ENCODE measurements at regions not wholly inside any gene's neighbourhood (a gene's known extent, or its start where the extent isn't known, plus 50 kb on each side); places are given as distances from the start of the nearest gene placed in this dataset.
"Not testable (repeated sequence)": the region's sequence is repeated elsewhere in the genome, so short reads cannot be mapped to it uniquely, and the experiment has no call there.

GRCh38 chr6:165767228-165767627, 104.2 kb upstream of the PDE10A start:
- no peak overlapping the region for H3K27ac ChIP-seq
- H3K36me3 ChIP-seq = no peaks in the 10 kb centered on the region
- H3K4me1 ChIP-seq = no peaks in the 10 kb centered on the region
- H3K4me3 ChIP-seq = no peak overlapping the region
- peaks cover under 1% of the 10 kb centered on the region for H3K9me3 ChIP-seq
- no peak for DNase-seq (ENCODE audit: low spot score in 2 of 2)
- TF ChIP-seq EP300 (IDR thresholded peaks at IDR 0.05) (no peak), POLR2AphosphoS5 (IDR thresholded peaks at IDR 0.05) (no peak), POLR2A (IDR thresholded peaks at IDR 0.05) (no peak), CTCF (IDR thresholded peaks at IDR 0.05) (no peak)
- peaks cover 4% of the 10 kb centered on the region for H3K27me3 ChIP-seq
- WGBS = 44% methylated on average over 3 of the region's 3 CpGs

DNA sequence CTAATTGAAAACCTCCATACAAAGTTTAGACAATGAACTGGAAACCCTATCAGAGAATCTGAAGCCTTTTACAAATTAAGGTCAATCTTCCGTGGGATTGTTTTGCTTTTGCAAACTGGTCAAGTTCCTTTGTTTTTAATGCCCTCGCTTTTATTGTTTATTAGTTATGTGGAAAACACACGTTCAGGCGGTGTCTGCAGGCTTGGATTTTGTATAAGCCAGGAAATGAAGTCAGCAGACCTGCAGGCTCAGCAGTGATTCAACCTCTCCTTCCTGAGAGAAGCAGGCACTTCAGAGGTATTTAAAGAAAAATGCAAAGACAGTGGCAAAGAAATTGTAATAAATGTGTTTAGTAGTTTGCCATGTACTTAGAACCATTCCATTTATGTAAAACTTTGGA, 103.4 kb upstream of the PDE10A start:
- Histone ChIP-seq H3K27ac (no peak overlapping the region), H3K4me1 (no peaks in the 10 kb centered on the region), H3K9me3 (peaks cover 5% of the 10 kb centered on the region), H3K4me3 (no peak overlapping the region), H3K27me3 (peaks cover 4% of the 10 kb centered on the region), H3K36me3 (no peaks in the 10 kb centered on the region)
- no peak for DNase-seq (ENCODE audit: low spot score in 2 of 2)
- WGBS = 50% methylated on average over 4 of the region's 4 CpGs
- TF ChIP-seq CTCF (IDR thresholded peaks at IDR 0.05) = no peak
- TF ChIP-seq POLR2AphosphoS5 (IDR thresholded peaks at IDR 0.05) = no peak
- TF ChIP-seq POLR2A (IDR thresholded peaks at IDR 0.05) = no peak
- no peak for TF ChIP-seq EP300 (IDR thresholded peaks at IDR 0.05)

DNA sequence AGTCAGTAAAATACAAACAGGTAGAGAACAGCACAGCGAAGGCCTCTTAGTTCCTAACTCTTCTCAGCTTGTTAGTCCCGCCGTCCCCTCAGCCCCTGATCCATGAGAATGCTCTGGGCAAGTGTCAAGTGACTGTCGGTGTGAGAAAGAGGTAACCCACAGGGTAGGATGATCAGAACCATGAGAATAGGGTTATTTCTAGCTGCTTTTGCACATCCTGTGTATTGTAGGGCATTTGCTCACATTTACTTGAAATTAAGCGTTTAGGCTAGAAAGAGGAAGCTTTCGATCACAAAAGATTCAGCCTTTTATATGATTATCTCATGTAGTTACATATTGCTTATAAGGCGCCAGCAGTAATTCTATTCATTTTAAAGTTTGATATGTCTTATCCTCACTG, 103.0 kb upstream of the PDE10A start:
- TF ChIP-seq POLR2AphosphoS5 (IDR thresholded peaks at IDR 0.05) (no peak), EP300 (IDR thresholded peaks at IDR 0.05) (no peak), POLR2A (IDR thresholded peaks at IDR 0.05) (no peak), CTCF (IDR thresholded peaks at IDR 0.05) (no peak)
- Histone ChIP-seq H3K27ac (no peak overlapping the region), H3K4me3 (no peak overlapping the region), H3K36me3 (no peaks in the 10 kb centered on the region), H3K27me3 (peaks cover 4% of the 10 kb centered on the region), H3K9me3 (peaks cover 5% of the 10 kb centered on the region), H3K4me1 (no peaks in the 10 kb centered on the region)
- no peak for DNase-seq (ENCODE audit: low spot score in 2 of 2)
- WGBS = 89% methylated on average over 7 of the region's 7 CpGs

DNA sequence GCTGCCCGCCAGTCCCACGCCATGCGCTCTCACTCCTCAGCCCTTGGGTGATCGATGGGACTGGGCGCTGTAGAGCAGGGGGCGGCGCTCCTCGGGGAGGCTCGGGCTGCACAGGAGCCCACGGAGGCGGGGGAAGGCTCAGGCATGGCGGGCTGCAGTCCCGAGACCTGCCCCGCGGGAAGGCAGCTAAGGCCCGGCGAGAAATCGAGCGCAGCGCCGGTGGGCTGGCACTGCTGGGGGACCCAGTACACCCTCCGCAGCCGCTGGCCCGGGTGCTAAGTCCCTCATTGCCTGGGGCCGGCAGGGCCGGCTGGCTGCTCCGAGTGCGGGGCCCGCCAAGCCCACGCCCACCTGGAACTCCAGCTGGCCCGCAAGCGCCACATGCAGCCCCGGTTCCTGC, 102.2 kb upstream of the PDE10A start:
- H3K27me3 ChIP-seq; H3K9me3 ChIP-seq; H3K27ac ChIP-seq; H3K4me3 ChIP-seq; DNase-seq (ENCODE audit: low spot score in 2 of 2); H3K36me3 ChIP-seq; H3K4me1 ChIP-seq: not testable (repeated sequence)
- WGBS = 98% methylated on average over 8 of the region's 33 CpGs

DNA sequence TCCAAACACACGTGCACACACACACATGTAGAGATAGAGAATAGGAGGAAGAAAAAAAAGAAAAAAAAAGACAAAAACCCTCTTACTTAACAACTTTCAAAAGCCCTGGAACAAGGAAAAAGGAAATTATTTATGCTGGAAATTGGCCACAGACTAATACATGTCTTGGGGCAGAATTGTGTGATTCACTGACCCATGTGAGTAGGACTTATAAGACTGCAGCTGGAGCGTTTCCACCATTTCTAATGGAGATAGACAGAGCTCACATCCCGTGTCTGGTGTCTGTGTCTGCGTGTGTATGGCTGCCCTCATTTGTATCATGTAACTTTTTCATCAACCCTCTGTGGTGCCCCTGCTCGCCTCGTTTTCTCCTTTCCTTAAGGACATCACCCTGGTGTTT, 99.8 kb upstream of the PDE10A start:
- peaks cover 5% of the 10 kb centered on the region for H3K9me3 ChIP-seq
- no peak for TF ChIP-seq EP300 (IDR thresholded peaks at IDR 0.05)
- TF ChIP-seq CTCF (IDR thresholded peaks at IDR 0.05) = no peak
- TF ChIP-seq POLR2A (IDR thresholded peaks at IDR 0.05) = no peak
- no peak for TF ChIP-seq POLR2AphosphoS5 (IDR thresholded peaks at IDR 0.05)
- no peaks in the 10 kb centered on the region for H3K36me3 ChIP-seq
- no peaks in the 10 kb centered on the region for H3K27me3 ChIP-seq
- H3K27ac ChIP-seq = no peak overlapping the region
- DNase-seq (ENCODE audit: low spot score in 2 of 2) = no peak
- H3K4me3 ChIP-seq = no peak overlapping the region
- H3K4me1 ChIP-seq = no peaks in the 10 kb centered on the region
- 76% methylated on average over 6 of the region's 6 CpGs for WGBS

DNA sequence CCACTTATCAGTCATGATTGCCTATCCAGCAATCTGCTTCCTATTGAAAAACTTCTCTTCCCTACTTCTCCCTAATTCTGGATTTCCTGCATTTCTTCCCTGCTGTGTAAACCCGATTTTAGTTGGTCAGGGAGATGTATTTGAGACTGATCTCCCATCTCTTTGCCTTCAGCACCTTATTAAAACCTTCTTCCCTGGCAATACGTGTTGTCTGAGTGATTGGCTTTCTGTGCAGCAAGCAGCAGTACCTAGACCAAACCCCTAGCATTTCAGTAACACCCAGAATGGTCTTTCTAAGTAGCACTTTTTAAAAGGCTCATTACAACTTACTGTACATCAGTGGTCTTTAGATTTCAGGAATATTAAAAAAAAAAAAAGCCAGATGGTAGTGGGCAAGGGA, 99.1 kb upstream of the PDE10A start:
- Histone ChIP-seq H3K36me3 (no peaks in the 10 kb centered on the region), H3K27me3 (no peaks in the 10 kb centered on the region), H3K9me3 (peaks cover 5% of the 10 kb centered on the region), H3K27ac (no peak overlapping the region), H3K4me3 (no peak overlapping the region), H3K4me1 (no peaks in the 10 kb centered on the region)
- DNase-seq (ENCODE audit: low spot score in 2 of 2) = no peak
- TF ChIP-seq POLR2AphosphoS5 (IDR thresholded peaks at IDR 0.05) (no peak), CTCF (IDR thresholded peaks at IDR 0.05) (no peak), POLR2A (IDR thresholded peaks at IDR 0.05) (no peak), EP300 (IDR thresholded peaks at IDR 0.05) (no peak)
- 77% methylated on average over 2 of the region's 2 CpGs for WGBS
